ENCODE measurements at regions not wholly inside any gene's neighbourhood (a gene's known extent, or its start where the extent isn't known, plus 50 kb on each side); places are given as distances from the start of the nearest gene placed in this dataset.

DNA sequence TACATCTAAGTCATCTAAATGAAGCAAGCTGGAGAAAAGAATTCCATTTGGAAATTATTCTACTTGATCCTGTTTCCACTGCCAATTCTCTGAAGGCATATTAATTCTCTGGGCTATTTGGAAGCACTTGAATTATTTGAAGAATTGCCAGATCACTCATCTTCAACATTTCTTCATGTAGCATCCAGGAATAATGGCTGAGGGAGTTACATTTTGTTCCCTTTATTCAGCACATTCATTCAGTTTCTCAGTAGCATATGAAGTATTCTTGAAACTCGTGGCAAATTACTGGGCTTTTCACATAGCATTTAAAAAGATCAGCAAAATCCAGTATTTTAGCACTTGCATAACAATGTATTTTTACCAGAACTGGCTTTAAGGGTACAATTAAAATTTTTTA, 127.1 kb upstream of the VIPR2 start:
- Mint-ChIP-seq H3K4me3 (no peak overlapping the region), H3K4me1 (no peaks in the 10 kb centered on the region), H3K27ac (no peak overlapping the region), H3K9me3 (peaks cover 98% of the 10 kb centered on the region), H3K36me3 (ENCODE audit: low read depth) (peaks cover 14% of the 10 kb centered on the region; the same call in 1 of the 3 replicates), H3K27me3 (ENCODE audit: insufficient read depth, low read depth, poor library complexity) (peaks cover 5% of the 10 kb centered on the region)
- Histone ChIP-seq H3K4me3 (no peak overlapping the region), H3F3A (replicated peaks; ENCODE audit: low read depth) (no peaks in the 10 kb centered on the region), H3K36me3 (ENCODE audit: insufficient read depth) (no peaks in the 10 kb centered on the region), H3K4me2 (no peak overlapping the region), H3K27me3 (ENCODE audit: insufficient read depth) (no peaks in the 10 kb centered on the region), H2AFZ (no peak overlapping the region), H3K27ac (ENCODE audit: low read depth) (no peak overlapping the region), H4K20me1 (replicated peaks; ENCODE audit: insufficient read depth) (no peaks in the 10 kb centered on the region), H3K4me1 (ENCODE audit: insufficient read depth) (no peaks in the 10 kb centered on the region), H3K9me2 (ENCODE audit: insufficient read depth) (no peaks in the 10 kb centered on the region), H3K79me2 (replicated peaks; ENCODE audit: insufficient read depth) (no peaks in the 10 kb centered on the region)
- no peak for ATAC-seq
- TF ChIP-seq ZNF331 (CRISPR knock-in tag; IDR thresholded peaks at IDR 0.05; ENCODE audit: low read depth) (no peak), STAT1 (IDR thresholded peaks at IDR 0.05; ENCODE audit: unreplicated experiment) (no peak), NANOG (IDR thresholded peaks at IDR 0.05; ENCODE audit: borderline replicate concordance) (no peak), JUNB (IDR thresholded peaks at IDR 0.05; ENCODE audit: unreplicated experiment) (no peak), EZH2 (IDR thresholded peaks at IDR 0.05; ENCODE audit: low read depth, unreplicated experiment) (no peak), POLR2AphosphoS5 (IDR thresholded peaks at IDR 0.05; ENCODE audit: low read depth) (no peak), ZNF114 (CRISPR knock-in tag; IDR thresholded peaks at IDR 0.05) (no peak), CREB1 (CRISPR knock-in tag; IDR thresholded peaks at IDR 0.05; ENCODE audit: low read depth) (no peak)
- TF ChIP-seq, protein P1, sequence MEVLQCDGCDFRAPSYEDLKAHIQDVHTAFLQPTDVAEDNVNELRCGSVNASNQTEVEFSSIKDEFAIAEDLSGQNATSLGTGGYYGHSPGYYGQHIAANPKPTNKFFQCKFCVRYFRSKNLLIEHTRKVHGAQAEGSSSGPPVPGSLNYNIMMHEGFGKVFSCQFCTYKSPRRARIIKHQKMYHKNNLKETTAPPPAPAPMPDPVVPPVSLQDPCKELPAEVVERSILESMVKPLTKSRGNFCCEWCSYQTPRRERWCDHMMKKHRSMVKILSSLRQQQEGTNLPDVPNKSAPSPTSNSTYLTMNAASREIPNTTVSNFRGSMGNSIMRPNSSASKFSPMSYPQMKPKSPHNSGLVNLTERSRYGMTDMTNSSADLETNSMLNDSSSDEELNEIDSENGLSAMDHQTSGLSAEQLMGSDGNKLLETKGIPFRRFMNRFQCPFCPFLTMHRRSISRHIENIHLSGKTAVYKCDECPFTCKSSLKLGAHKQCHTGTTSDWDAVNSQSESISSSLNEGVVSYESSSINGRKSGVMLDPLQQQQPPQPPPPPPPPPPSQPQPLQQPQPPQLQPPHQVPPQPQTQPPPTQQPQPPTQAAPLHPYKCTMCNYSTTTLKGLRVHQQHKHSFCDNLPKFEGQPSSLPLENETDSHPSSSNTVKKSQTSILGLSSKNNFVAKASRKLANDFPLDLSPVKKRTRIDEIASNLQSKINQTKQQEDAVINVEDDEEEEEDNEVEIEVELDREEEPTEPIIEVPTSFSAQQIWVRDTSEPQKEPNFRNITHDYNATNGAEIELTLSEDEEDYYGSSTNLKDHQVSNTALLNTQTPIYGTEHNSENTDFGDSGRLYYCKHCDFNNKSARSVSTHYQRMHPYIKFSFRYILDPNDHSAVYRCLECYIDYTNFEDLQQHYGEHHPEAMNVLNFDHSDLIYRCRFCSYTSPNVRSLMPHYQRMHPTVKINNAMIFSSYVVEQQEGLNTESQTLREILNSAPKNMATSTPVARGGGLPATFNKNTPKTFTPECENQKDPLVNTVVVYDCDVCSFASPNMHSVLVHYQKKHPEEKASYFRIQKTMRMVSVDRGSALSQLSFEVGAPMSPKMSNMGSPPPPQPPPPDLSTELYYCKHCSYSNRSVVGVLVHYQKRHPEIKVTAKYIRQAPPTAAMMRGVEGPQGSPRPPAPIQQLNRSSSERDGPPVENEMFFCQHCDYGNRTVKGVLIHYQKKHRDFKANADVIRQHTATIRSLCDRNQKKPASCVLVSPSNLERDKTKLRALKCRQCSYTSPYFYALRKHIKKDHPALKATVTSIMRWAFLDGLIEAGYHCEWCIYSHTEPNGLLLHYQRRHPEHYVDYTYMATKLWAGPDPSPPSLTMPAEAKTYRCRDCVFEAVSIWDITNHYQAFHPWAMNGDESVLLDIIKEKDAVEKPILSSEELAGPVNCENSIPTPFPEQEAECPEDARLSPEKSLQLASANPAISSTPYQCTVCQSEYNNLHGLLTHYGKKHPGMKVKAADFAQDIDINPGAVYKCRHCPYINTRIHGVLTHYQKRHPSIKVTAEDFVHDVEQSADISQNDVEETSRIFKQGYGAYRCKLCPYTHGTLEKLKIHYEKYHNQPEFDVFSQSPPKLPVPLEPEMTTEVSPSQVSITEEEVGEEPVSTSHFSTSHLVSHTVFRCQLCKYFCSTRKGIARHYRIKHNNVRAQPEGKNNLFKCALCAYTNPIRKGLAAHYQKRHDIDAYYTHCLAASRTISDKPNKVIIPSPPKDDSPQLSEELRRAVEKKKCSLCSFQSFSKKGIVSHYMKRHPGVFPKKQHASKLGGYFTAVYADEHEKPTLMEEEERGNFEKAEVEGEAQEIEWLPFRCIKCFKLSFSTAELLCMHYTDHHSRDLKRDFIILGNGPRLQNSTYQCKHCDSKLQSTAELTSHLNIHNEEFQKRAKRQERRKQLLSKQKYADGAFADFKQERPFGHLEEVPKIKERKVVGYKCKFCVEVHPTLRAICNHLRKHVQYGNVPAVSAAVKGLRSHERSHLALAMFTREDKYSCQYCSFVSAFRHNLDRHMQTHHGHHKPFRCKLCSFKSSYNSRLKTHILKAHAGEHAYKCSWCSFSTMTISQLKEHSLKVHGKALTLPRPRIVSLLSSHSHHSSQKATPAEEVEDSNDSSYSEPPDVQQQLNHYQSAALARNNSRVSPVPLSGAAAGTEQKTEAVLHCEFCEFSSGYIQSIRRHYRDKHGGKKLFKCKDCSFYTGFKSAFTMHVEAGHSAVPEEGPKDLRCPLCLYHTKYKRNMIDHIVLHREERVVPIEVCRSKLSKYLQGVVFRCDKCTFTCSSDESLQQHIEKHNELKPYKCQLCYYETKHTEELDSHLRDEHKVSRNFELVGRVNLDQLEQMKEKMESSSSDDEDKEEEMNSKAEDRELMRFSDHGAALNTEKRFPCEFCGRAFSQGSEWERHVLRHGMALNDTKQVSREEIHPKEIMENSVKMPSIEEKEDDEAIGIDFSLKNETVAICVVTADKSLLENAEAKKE (CRISPR knock-in tag; IDR thresholded peaks at IDR 0.05), result no peak
- TF ChIP-seq, protein P2, sequence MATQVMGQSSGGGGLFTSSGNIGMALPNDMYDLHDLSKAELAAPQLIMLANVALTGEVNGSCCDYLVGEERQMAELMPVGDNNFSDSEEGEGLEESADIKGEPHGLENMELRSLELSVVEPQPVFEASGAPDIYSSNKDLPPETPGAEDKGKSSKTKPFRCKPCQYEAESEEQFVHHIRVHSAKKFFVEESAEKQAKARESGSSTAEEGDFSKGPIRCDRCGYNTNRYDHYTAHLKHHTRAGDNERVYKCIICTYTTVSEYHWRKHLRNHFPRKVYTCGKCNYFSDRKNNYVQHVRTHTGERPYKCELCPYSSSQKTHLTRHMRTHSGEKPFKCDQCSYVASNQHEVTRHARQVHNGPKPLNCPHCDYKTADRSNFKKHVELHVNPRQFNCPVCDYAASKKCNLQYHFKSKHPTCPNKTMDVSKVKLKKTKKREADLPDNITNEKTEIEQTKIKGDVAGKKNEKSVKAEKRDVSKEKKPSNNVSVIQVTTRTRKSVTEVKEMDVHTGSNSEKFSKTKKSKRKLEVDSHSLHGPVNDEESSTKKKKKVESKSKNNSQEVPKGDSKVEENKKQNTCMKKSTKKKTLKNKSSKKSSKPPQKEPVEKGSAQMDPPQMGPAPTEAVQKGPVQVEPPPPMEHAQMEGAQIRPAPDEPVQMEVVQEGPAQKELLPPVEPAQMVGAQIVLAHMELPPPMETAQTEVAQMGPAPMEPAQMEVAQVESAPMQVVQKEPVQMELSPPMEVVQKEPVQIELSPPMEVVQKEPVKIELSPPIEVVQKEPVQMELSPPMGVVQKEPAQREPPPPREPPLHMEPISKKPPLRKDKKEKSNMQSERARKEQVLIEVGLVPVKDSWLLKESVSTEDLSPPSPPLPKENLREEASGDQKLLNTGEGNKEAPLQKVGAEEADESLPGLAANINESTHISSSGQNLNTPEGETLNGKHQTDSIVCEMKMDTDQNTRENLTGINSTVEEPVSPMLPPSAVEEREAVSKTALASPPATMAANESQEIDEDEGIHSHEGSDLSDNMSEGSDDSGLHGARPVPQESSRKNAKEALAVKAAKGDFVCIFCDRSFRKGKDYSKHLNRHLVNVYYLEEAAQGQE (IDR thresholded peaks at IDR 0.05; ENCODE audit: unreplicated experiment), result no peak
- TF ChIP-seq, protein P3, sequence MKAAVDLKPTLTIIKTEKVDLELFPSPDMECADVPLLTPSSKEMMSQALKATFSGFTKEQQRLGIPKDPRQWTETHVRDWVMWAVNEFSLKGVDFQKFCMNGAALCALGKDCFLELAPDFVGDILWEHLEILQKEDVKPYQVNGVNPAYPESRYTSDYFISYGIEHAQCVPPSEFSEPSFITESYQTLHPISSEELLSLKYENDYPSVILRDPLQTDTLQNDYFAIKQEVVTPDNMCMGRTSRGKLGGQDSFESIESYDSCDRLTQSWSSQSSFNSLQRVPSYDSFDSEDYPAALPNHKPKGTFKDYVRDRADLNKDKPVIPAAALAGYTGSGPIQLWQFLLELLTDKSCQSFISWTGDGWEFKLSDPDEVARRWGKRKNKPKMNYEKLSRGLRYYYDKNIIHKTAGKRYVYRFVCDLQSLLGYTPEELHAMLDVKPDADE (IDR thresholded peaks at IDR 0.05), result no peak
- TF ChIP-seq, protein P4, sequence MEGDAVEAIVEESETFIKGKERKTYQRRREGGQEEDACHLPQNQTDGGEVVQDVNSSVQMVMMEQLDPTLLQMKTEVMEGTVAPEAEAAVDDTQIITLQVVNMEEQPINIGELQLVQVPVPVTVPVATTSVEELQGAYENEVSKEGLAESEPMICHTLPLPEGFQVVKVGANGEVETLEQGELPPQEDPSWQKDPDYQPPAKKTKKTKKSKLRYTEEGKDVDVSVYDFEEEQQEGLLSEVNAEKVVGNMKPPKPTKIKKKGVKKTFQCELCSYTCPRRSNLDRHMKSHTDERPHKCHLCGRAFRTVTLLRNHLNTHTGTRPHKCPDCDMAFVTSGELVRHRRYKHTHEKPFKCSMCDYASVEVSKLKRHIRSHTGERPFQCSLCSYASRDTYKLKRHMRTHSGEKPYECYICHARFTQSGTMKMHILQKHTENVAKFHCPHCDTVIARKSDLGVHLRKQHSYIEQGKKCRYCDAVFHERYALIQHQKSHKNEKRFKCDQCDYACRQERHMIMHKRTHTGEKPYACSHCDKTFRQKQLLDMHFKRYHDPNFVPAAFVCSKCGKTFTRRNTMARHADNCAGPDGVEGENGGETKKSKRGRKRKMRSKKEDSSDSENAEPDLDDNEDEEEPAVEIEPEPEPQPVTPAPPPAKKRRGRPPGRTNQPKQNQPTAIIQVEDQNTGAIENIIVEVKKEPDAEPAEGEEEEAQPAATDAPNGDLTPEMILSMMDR (conservative IDR thresholded peaks at IDR 0.05; ENCODE audit: low read depth in 2 of 2), result no peak
- no peak for DNase-seq (ENCODE audit: low spot score)

All from GM23338 (cell line).